Sigmoid colon (tissue), 4 donors: ENCODE measurements at regions not wholly inside any gene's neighbourhood (a gene's known extent, or its start where the extent isn't known, plus 50 kb on each side); places are given as distances from the start of the nearest gene placed in this dataset.

ENCODE experiments used
- EP300 ChIP-seq, 4 donors: sonication (generic); formaldehyde crosslinking; IDR thresholded peaks; one replicate each; pipeline ENCODE4 v1.6.1; 2017; ENCODE audit warnings: antibody characterized with exemption in 4 of 4
- POLR2A ChIP-seq, 2 donors: fragments of 450-650 bp; IDR thresholded peaks; one replicate each; pipeline ENCODE4 v1.6.1; 2016; ENCODE audit warnings: antibody characterized with exemption in 2 of 2, mild to moderate bottlenecking in 2 of 2, moderate library complexity in 2 of 2
- TF ChIP-seq, protein P1 (sequence below), 4 experiments: fragments of 450-650 bp in 3 of 4; fragments of 200-600 bp in 1 of 4; IDR thresholded peaks; one replicate each; pipeline ENCODE4 v1.5.1; 2016 to 2019; ENCODE audit warnings: antibody characterized with exemption in 4 of 4, mild to moderate bottlenecking in 3 of 4, moderate library complexity in 2 of 4

DNA sequence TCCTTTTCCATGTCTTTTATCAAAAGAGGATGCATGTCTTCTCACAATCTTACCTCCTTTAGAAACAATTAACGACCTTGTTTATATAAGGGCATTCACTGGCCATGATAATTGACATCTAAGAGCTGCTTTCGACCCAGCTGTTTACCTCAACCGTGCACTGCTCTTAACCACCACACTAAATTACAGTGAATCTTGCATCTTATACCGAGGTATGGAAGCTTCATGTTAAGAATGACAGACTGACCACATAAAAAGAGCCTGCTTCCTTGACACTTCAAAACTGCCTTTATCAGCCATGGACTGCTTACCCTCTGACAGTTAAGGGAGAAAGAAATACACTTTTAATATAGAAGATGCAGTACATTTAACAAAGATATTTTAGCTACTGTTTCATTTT lies 301.7 kb upstream of the LYPLAL1 start:
- TF ChIP-seq, protein P1, sequence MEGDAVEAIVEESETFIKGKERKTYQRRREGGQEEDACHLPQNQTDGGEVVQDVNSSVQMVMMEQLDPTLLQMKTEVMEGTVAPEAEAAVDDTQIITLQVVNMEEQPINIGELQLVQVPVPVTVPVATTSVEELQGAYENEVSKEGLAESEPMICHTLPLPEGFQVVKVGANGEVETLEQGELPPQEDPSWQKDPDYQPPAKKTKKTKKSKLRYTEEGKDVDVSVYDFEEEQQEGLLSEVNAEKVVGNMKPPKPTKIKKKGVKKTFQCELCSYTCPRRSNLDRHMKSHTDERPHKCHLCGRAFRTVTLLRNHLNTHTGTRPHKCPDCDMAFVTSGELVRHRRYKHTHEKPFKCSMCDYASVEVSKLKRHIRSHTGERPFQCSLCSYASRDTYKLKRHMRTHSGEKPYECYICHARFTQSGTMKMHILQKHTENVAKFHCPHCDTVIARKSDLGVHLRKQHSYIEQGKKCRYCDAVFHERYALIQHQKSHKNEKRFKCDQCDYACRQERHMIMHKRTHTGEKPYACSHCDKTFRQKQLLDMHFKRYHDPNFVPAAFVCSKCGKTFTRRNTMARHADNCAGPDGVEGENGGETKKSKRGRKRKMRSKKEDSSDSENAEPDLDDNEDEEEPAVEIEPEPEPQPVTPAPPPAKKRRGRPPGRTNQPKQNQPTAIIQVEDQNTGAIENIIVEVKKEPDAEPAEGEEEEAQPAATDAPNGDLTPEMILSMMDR (IDR thresholded peaks at IDR 0.05), result no peak
- TF ChIP-seq POLR2A (IDR thresholded peaks at IDR 0.05) (no peak), EP300 (IDR thresholded peaks at IDR 0.05) (no peak)
